GM21737 (cell line): ENCODE measurements at regions not wholly inside any gene's neighbourhood (a gene's known extent, or its start where the extent isn't known, plus 50 kb on each side); places are given as distances from the start of the nearest gene placed in this dataset.

Source experiments
- ATAC-seq: cut with Tn5 transposase; IDR thresholded peaks from one replicate; pipeline ENCODE4 v1.9.1; 2021; ENCODE audit warnings: mild to moderate bottlenecking, moderate library complexity; ENCODE audit not compliant: unreplicated experiment

GRCh38 chr10:1992930-1993329 lies 255.6 kb upstream of the ADARB2 start:
- ATAC-seq: no peak

DNA sequence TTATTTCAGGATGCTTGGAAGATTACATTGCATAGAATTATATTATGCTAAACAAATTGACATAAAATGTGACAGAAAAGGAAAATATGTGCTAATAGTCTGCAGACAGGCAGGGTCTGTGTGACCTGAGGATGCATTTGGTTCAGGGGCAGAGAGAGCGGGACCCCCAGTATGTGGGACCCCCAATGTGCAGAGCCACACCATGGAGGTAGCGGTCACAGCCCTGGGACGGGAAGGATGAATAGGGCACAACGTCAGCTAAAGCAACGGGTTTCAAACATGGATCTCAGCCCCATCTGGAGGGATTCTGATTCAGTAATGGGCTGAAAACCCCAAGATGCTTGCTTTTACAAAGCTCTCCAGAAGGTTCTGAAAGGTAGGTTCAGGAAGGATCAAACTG lies 251.8 kb upstream of the ADARB2 start:
- no peak for ATAC-seq

GRCh38 chr10:1981976-1982375 lies 244.7 kb upstream of the ADARB2 start:
- no peak for ATAC-seq

DNA sequence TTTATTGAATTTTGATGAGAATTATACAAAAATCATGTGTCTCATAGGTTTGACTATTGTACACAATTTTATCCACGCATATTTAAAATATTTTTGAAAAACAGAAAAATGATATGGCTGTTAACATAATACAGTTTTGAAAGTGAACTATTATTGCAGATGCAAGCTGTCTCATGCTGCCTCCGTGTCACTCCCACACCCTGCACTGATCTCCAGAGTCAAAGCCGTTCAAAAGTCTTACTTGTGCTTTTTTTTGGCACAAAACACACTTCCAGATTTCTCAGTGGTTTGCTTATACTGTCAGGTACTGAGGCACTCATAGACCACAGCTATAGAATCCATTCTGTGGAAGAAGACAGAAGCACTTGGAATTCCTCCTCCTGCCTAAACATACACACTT lies 243.1 kb upstream of the ADARB2 start:
- ATAC-seq: no peak

GRCh38 chr10:1978584-1978983 lies 241.3 kb upstream of the ADARB2 start:
- no peak for ATAC-seq

GRCh38 chr10:1977461-1977860 lies 240.1 kb upstream of the ADARB2 start:
- ATAC-seq: no peak

DNA sequence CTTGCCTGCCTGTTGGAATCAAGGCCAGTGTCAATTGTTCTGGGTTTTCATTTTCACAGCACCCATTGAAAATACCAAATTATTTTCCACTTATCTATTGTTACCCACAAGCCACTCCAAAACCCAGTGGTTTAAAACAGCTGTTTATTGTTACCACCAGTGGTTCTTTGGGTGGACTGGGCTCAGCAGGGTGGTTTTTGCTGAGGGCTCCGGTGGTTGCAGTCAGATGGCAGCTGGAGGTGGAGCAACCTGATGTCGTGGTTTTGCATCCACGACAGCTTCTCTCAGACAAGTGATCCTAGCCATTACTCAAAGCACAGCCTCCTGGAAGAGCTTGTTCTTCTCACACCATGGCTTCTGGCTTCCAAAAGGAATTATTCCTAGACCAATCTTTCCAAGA lies 235.1 kb upstream of the ADARB2 start:
- ATAC-seq: no peak

DNA sequence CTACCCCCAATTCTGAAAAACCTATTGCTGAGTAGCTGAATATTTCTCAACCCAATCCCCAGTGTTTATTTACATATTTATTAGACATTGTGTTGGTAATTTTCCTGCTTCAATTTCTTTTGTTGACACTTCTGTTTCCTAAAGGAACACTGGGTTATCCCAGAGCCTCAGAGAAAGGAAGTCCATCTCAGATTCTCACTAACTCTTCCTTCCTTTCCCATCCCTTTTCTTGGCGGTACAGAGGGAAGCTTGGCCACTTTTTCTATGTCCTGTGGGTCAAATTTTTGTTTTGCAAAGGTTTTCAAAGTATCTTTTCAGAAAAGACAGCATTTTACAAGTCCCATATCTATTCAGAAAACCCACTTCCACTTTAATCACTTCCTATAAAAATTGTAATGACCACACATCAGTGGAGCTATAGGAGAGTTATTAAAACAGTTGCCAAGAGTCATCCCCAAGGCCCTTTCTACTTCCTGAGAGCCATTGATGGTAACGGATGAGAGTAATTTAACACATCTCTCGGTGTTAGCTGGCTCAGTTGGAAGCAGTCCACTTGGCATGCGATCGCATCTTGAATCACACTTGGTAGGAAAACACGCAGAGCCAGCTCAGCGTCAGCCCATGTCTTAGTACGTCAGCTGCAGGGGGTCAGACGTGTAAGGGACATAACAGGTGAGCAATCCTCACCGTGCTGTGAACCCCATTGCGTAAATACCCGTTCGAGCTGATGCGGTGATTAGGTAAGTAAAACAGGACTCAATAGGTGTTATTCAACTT lies 231.1 kb upstream of the ADARB2 start:
- no peak for ATAC-seq

DNA sequence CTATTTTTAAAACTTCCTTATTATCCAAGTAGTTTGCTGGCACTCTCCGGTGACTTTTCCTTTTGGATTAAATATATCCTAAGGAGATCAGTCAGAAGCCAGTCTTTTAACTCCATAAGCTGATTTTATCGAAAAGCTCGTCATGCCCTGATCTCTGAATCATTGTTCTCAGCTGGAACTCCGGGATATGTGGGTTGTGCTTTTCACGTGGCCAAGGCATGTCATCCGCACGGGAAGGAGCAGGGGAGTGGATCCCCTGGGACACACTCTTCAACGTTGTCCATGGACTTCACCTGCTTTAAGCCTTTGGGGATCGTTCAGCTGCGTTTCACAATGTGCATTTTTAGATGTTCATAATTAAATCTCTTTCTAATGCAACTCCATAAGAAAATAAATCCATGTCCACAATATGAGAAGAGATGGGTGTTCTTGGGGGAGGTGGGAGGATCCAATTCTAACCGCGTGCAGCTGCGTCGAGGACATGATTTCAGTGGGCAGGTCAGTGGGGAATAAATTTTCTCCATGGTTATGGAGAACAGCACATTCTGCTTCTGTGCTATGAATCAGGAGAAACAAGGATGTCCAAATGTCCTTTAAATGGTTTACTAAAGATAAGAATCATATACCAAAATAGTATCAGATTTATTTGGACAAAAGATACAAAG lies 229.5 kb upstream of the ADARB2 start:
- ATAC-seq: no peak

- ATAC-seq: no peak
These were observed 227.2 kb upstream of the ADARB2 start for GRCh38 chr10:1964476-1964875.

DNA sequence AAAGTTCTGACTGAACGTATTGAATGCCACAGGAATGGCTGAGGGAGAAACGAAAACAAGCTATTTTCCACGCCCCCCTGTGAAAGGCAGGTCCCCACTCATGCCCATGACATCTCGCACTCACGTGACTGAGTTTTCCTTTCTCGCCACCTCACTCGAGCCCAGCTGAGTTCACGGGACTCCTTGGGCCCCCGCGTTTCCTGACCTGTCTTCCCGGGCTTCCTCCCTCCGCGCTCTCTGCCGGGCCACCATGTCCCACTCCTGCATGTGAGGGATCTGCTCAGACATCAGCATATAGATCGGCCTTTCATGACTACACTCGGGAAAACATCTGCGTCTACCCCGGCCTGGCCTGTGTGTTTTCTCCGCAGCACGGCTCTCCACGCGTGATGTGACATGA lies 226.0 kb upstream of the ADARB2 start:
- no peak for ATAC-seq

- no peak for ATAC-seq
These were observed 224.7 kb upstream of the ADARB2 start for GRCh38 chr10:1961989-1962388.

DNA sequence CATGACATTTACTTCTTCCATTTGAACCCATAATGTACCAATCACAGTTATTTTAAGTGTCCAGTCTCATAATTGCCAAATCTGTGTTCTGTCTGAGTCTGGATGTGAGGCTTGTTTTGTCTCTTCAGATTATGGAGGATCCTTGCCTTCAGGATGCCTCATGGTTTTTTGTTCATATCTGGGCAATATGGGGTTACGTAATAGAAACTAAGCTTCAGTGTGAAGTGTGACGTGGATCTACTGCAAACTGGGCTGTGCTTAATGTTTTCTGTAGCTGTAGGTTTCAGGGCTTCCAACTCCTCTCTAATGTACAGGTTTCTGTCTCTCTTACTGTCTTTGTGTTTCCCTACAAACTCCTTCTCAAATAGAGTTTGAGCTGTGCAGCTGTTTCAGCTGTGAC lies 223.7 kb upstream of the ADARB2 start:
- ATAC-seq: no peak

DNA sequence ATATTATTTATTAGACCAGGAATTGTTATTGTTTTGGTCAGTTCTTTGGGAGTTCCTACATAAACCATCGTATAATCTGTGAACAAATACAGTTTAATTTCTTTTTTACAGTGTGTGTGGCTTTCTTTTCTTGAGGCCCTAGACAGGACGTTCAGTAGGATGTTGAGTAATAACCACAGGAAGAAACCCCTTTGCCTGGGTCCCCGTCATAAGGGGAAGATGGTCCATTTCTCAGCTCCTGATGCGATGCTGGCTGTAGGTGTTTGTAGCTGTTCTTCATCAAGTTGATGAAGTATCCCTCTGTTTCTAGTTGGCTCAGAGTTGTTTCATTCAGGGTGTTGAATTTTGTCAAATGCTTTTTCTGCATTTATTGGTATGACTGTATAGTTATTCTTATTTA lies 219.7 kb upstream of the ADARB2 start:
- no peak for ATAC-seq

DNA sequence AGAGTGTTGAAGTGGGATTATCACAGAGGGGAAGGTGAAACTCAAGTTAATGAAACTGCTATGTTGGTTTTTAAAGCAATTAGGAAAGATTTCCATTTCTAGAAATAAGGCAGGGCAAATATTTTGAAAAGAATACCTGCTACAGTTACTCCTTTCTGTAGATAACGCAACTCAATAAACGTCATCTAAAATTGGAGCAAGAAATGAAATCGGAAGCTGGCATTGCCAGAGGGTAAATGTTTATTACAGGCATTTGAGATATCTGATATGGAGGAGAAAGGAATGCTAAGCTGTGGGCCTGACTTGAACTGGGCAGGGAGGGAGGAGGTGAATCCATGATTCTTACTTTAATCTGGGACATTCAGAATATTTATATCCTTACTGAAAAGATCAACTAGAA lies 217.0 kb upstream of the ADARB2 start:
- ATAC-seq: no peak

DNA sequence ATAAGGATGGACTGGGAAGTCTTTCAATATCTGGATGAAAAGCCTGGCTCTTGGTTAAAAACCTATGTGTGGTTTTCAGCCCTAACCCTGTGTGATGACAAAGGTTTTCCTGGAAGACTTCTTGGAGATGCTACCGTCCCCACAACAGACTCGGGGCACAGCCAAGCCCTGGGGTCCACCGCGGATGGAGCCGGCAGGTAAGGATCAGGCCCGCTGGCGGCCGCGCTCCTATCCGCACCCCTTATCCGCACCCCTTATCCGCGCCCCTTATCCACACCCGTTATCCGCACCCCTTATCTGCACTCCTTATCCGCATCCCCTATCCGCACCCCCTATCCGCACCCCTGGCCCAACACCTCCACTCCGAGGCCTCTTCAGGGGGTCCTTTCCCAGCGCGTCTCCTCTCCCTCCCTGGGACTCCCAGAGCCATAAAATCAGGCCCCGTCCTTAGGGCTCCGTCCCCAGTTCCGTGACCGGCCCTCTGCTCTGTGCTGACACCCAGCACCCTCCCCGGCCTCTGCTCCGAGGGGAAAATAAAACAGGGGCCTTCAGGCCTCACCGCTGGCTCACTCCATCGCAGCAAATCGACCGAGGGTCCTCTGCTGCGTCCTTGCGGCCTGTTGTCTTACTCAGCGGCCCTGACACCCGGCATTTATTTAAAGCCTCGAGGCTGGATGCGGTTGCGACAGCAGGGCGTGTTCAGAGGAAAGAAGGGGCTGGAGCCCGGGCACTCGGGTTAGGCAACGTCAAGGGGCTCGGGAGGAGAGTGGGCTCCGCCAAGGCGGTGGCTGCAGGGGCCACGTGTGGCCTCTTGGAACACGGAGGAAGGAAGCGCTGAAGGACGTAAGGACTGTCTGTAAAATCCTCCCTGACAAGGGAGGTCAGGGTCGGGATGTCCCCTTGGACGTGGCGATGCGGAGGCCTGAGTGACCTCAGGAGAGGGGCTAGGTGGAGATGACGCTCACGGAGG lies 215.1 kb upstream of the ADARB2 start:
- ATAC-seq: no peak

DNA sequence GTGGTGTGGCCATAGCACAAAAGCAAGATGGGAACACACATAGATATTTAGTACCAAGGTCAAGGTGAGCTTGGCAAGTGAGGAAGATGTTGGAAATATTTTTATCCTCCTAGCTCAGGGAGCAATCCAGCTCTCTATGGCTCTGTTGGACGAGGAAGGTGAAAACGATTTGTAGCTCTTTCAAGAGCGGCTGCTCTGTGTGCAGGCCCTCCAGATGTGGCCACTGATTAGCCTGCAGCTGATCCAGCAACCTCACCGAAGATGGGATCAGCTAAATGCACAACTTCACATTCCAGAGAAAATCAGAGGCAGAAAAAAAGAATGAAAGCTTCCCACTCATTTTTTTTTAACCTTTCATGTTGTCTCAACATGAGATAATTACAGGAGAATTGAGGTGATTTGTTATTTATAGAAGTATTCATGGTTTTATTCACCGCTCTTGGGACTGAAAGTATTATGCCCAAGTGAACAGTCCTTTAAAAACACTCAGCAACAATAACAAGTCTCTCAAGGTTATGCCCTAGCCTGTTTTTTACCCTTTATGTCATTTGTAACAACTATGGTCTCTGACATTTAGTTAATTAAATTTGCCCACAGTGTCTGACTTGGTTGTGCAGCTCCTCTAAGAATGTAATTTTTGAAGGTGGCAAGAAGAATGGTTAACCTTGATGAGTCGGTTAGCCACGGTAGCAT lies 213.6 kb upstream of the ADARB2 start:
- no peak for ATAC-seq

- ATAC-seq: no peak
These were observed 210.2 kb upstream of the ADARB2 start for GRCh38 chr10:1947464-1948003.

DNA sequence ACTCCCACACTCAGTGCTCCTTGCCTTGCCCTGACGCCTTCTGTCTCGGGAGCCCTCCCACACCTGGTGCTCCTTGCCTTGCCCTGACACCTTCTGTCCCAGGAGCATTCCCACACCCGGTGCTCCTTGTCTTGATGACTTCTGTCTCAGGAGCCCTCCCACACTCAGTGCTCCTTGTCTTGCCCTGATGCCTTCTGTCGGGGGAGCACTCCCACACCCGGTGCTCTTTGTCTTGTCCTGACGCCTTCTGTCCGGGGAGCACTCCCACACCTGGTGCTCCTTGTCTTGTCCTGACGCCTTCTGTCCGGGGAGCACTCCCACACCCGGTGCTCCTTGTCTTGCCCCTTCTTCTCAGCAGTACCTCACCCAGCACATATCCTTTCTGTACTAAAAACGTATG lies 207.2 kb upstream of the ADARB2 start:
- ATAC-seq: no peak

DNA sequence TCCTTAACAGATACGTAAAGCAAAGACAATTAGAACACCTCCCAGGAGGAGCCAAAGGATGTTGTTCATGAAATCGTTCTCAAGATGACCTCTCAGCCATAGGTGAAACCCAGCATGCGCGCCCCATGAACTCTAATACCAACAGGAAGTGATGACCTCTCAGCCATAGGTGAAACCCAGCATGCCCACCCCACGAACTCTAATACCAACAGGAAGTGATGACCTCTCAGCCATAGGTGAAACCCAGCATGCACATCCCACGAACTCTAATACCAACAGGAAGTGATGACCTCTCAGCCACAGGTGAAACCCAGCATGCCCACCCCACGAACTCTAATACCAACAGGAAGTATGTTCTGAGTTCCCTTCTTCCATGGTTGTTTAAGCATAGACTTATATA lies 205.2 kb upstream of the ADARB2 start:
- no peak for ATAC-seq

DNA sequence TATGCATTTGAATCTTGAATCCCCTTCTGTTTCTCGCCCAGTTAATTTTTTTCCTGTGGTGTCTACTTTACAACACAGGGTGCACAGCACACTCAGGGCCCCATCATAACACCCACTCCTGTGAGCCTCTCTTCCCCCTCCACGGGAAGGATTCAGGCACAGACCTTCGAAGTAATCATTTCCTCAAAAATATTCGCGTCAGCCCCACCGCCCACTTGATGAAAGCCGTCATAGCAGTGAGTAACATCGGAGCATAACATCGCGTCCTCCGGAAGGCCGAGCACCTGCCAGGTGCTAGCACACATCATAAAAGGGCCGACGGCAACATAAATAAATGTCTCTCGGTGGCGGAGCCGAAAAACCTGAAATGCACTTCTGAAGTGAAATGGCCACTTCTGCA lies 201.7 kb upstream of the ADARB2 start:
- ATAC-seq: no peak
